ENCODE measurements at regions not wholly inside any gene's neighbourhood (a gene's known extent, or its start where the extent isn't known, plus 50 kb on each side); places are given as distances from the start of the nearest gene placed in this dataset.

GRCh38 chr6:140915551-140915950 lies 1217.2 kb upstream of the GJE1 start:
- TF ChIP-seq EZH2 (IDR thresholded peaks at IDR 0.05; ENCODE audit: borderline replicate concordance, low read length) = no peak
- no peak for TF ChIP-seq CTCF (IDR thresholded peaks at IDR 0.05; ENCODE audit: low read length)
